Neural cell (in vitro differentiated cells): ENCODE measurements at regions not wholly inside any gene's neighbourhood (a gene's known extent, or its start where the extent isn't known, plus 50 kb on each side); places are given as distances from the start of the nearest gene placed in this dataset.

ENCODE experiments used
- H2AFZ ChIP-seq: fragments of 200-600, 300-800 bp; sonication (generic), shearing (Covaris generic); 2 replicates; pipeline ENCODE4 v1.6.0; 2014; ENCODE audit warnings: low read depth, mild to moderate bottlenecking, antibody characterized with exemption, low read length, moderate library complexity
- H3F3A ChIP-seq: fragments of 200-600 bp; shearing (Covaris generic); 2 replicates; pipeline ENCODE4 v1.6.1; 2016; ENCODE audit warnings: mild to moderate bottlenecking, moderate library complexity, mixed read lengths, antibody characterized with exemption, low read length; ENCODE audit not compliant: insufficient read depth, poor library complexity, severe bottlenecking
- H3K27ac ChIP-seq: fragments of 200-600, 300-800 bp; sonication (generic), shearing (Covaris generic); 2 replicates; pipeline ENCODE4 v1.5.1; 2014; ENCODE audit warnings: mild to moderate bottlenecking, low read length, moderate library complexity
- H3K27me3 ChIP-seq: fragments of 300-800, 200-600 bp; sonication (generic), shearing (Covaris generic); 2 replicates; pipeline ENCODE4 v1.6.0; 2014; ENCODE audit warnings: mild to moderate bottlenecking, low read depth, low read length, moderate library complexity; ENCODE audit not compliant: insufficient read depth
- H3K36me3 ChIP-seq: fragments of 300-800, 200-600 bp; sonication (generic), shearing (Covaris generic); 2 replicates; pipeline ENCODE4 v1.5.1; 2014; ENCODE audit warnings: mild to moderate bottlenecking, antibody characterized with exemption, low read length, moderate library complexity; ENCODE audit not compliant: insufficient read depth
- H3K4me2 ChIP-seq: fragments of 300-800, 200-600 bp; sonication (generic), shearing (Covaris generic); 2 replicates; pipeline ENCODE4 v1.6.0; 2014; ENCODE audit warnings: mild to moderate bottlenecking, low read length
- H3K4me3 ChIP-seq: fragments of 300-800, 200-600 bp; sonication (generic), shearing (Covaris generic); 2 replicates; pipeline ENCODE4 v1.5.1; 2014; ENCODE audit warnings: mild to moderate bottlenecking, low read length, moderate library complexity
- H3K79me2 ChIP-seq: fragments of 200-600 bp; shearing (Covaris generic); replicated peaks from 2 replicates; pipeline ENCODE4 v1.6.0; 2014; ENCODE audit warnings: mild to moderate bottlenecking, low read length, moderate library complexity; ENCODE audit not compliant: insufficient read depth
- H3K9ac ChIP-seq: fragments of 300-800, 200-600 bp; sonication (generic), shearing (Covaris generic); 2 replicates; pipeline ENCODE4 v1.6.1; 2016; ENCODE audit warnings: mild to moderate bottlenecking, low read length, mixed read lengths
- H3K9me2 ChIP-seq: fragments of 200-600 bp; shearing (Covaris generic); 2 replicates; pipeline ENCODE4 v1.6.1; 2016; ENCODE audit warnings: mild to moderate bottlenecking, low read length, mixed read lengths; ENCODE audit not compliant: insufficient read depth
- H3K9me3 ChIP-seq: fragments of 200-600, 300-800 bp; sonication (generic), shearing (Covaris generic); 2 replicates; pipeline ENCODE4 v1.6.1; 2016; ENCODE audit warnings: mild to moderate bottlenecking, mixed run types, low read length, moderate library complexity, mixed read lengths
- H4K20me1 ChIP-seq: fragments of 200-600 bp; shearing (Covaris generic); 2 replicates; pipeline ENCODE4 v1.6.1; 2016; ENCODE audit warnings: mild to moderate bottlenecking, mixed run types; ENCODE audit not compliant: insufficient read depth
- EP300 ChIP-seq: fragments of 450-650 bp; conservative IDR thresholded peaks from 2 replicates; pipeline ENCODE4 v1.6.1; 2014; ENCODE audit warnings: antibody characterized with exemption, mild to moderate bottlenecking, moderate library complexity; ENCODE audit not compliant: poor library complexity, severe bottlenecking
- EZH2 ChIP-seq: fragments of 200-600, 300-800 bp; shearing (Covaris generic), sonication (generic); IDR thresholded peaks from 2 replicates; pipeline ENCODE4 v1.6.1; 2014; ENCODE audit warnings: antibody characterized with exemption, low read length, borderline replicate concordance, mild to moderate bottlenecking; ENCODE audit not compliant: insufficient read depth, poor library complexity, severe bottlenecking
- MXI1 ChIP-seq: fragments of 450-650 bp; conservative IDR thresholded peaks from 2 replicates; pipeline ENCODE4 v1.6.1; 2014; ENCODE audit warnings: antibody characterized with exemption, mild to moderate bottlenecking; ENCODE audit not compliant: poor library complexity, severe bottlenecking
- POLR2AphosphoS5 ChIP-seq: IDR thresholded peaks from 2 replicates; pipeline ENCODE4 v1.6.1; 2012
- RAD21 ChIP-seq: fragments of 450-650 bp; conservative IDR thresholded peaks from 2 replicates; pipeline ENCODE4 v1.6.1; 2014; ENCODE audit warnings: antibody characterized with exemption, mild to moderate bottlenecking, moderate library complexity
- SMC3 ChIP-seq: fragments of 450-650 bp; conservative IDR thresholded peaks from 2 replicates; pipeline ENCODE4 v1.6.1; 2014; ENCODE audit warnings: antibody characterized with exemption, mild to moderate bottlenecking, moderate library complexity; ENCODE audit not compliant: poor library complexity
- TAF1 ChIP-seq: IDR thresholded peaks from 2 replicates; pipeline ENCODE4 v1.6.1; 2012; ENCODE audit warnings: low read depth
- TF ChIP-seq, protein P1 (sequence below): IDR thresholded peaks from 2 replicates; pipeline ENCODE4 v1.6.1; 2012; ENCODE audit warnings: borderline replicate concordance
- TF ChIP-seq, protein P2 (sequence below): fragments of 450-650 bp; IDR thresholded peaks from 2 replicates; pipeline ENCODE4 v1.5.1; 2014; ENCODE audit warnings: antibody characterized with exemption, mild to moderate bottlenecking, moderate library complexity; ENCODE audit not compliant: poor library complexity, severe bottlenecking

DNA sequence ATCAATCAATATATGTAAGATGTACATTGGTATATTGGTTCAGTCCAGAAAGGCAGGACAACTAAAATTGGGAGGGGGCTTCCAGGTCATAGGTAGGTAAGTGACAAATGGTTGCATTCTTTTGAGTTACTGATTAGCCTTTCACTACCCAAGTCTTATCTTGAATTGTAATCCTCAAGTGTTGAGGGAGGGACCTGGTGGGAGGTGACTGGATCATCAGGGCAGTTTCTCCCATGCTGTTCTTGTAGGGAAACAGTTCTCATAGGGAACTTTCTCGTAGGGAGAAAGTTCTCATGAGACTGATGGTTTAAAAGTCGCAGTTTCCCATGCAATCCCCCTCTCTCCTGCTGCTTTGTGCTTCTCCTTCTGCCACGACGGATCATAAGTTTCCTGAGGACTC, 809.2 kb downstream of the KCNT2 start:
- H4K20me1 ChIP-seq, result no peaks in the 10 kb centered on the region
- no peak overlapping the region for H2AFZ ChIP-seq
- H3K9me3 ChIP-seq, result no peaks in the 10 kb centered on the region
- H3K4me2 ChIP-seq, result no peak overlapping the region
- no peaks in the 10 kb centered on the region for H3K27me3 ChIP-seq
- TF ChIP-seq TAF1 (no peak), EP300 (no peak), POLR2AphosphoS5 (no peak), EZH2 (no peak)
- TF ChIP-seq, protein P1, sequence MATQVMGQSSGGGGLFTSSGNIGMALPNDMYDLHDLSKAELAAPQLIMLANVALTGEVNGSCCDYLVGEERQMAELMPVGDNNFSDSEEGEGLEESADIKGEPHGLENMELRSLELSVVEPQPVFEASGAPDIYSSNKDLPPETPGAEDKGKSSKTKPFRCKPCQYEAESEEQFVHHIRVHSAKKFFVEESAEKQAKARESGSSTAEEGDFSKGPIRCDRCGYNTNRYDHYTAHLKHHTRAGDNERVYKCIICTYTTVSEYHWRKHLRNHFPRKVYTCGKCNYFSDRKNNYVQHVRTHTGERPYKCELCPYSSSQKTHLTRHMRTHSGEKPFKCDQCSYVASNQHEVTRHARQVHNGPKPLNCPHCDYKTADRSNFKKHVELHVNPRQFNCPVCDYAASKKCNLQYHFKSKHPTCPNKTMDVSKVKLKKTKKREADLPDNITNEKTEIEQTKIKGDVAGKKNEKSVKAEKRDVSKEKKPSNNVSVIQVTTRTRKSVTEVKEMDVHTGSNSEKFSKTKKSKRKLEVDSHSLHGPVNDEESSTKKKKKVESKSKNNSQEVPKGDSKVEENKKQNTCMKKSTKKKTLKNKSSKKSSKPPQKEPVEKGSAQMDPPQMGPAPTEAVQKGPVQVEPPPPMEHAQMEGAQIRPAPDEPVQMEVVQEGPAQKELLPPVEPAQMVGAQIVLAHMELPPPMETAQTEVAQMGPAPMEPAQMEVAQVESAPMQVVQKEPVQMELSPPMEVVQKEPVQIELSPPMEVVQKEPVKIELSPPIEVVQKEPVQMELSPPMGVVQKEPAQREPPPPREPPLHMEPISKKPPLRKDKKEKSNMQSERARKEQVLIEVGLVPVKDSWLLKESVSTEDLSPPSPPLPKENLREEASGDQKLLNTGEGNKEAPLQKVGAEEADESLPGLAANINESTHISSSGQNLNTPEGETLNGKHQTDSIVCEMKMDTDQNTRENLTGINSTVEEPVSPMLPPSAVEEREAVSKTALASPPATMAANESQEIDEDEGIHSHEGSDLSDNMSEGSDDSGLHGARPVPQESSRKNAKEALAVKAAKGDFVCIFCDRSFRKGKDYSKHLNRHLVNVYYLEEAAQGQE, result no peak
- no peak overlapping the region for H3K4me3 ChIP-seq
- H3K79me2 ChIP-seq, result no peaks in the 10 kb centered on the region
- no peaks in the 10 kb centered on the region for H3K9me2 ChIP-seq
- H3F3A ChIP-seq, result no peaks in the 10 kb centered on the region
- no peaks in the 10 kb centered on the region for H3K36me3 ChIP-seq
- no peak overlapping the region for H3K9ac ChIP-seq
- no peak overlapping the region for H3K27ac ChIP-seq

DNA sequence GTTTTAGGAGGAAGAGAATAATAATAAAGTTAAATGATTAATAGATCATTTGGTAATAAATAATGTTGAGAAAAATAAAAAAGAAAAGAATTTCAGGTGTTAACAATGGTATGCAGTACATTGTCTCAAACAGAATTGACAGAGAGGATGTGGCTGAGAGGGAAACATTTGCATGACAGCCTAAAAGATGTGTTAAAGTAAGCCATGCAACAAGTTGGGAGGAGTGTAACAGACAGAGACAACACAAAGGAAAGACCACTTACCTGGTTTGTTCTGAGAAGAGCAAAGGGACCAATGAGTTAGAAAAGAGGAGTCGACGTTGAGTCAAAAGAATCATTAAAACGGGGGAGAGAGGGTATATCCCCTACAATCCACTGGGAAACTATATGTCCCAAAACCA, 814.0 kb downstream of the KCNT2 start:
- Histone ChIP-seq H3K27me3 (no peaks in the 10 kb centered on the region), H3K9me3 (no peaks in the 10 kb centered on the region), H3K9ac (no peak overlapping the region), H3K27ac (no peak overlapping the region), H3K79me2 (no peaks in the 10 kb centered on the region), H3K4me3 (no peak overlapping the region), H3F3A (no peaks in the 10 kb centered on the region), H2AFZ (no peak overlapping the region), H3K4me2 (no peak overlapping the region), H4K20me1 (no peaks in the 10 kb centered on the region), H3K36me3 (no peaks in the 10 kb centered on the region), H3K9me2 (no peaks in the 10 kb centered on the region)
- TF ChIP-seq, protein P2, sequence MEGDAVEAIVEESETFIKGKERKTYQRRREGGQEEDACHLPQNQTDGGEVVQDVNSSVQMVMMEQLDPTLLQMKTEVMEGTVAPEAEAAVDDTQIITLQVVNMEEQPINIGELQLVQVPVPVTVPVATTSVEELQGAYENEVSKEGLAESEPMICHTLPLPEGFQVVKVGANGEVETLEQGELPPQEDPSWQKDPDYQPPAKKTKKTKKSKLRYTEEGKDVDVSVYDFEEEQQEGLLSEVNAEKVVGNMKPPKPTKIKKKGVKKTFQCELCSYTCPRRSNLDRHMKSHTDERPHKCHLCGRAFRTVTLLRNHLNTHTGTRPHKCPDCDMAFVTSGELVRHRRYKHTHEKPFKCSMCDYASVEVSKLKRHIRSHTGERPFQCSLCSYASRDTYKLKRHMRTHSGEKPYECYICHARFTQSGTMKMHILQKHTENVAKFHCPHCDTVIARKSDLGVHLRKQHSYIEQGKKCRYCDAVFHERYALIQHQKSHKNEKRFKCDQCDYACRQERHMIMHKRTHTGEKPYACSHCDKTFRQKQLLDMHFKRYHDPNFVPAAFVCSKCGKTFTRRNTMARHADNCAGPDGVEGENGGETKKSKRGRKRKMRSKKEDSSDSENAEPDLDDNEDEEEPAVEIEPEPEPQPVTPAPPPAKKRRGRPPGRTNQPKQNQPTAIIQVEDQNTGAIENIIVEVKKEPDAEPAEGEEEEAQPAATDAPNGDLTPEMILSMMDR, result no peak
- no peak for TF ChIP-seq MXI1
- TF ChIP-seq POLR2AphosphoS5, result no peak
- TF ChIP-seq TAF1, result no peak
- TF ChIP-seq EP300, result no peak
- no peak for TF ChIP-seq EZH2
- TF ChIP-seq SMC3, result no peak

DNA sequence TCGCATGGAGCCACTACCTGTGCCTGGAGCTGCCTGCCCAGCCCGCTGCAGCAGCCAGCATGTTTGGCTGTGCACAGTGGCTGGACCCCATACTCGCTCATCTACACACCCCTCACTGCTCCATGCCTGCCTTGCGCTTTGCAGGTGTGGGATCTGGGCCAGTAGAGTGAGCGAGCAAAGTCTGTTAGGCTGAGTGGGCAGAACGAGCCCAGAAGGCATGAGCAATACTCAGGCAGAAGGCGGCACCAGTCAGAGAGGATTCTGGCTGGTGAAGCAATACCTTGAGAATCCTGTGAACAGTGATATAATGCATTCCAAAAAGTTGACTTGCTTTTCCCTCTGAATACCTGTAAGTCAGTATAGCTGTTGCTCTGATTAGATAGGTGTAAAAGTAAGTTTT, 816.4 kb downstream of the KCNT2 start:
- Histone ChIP-seq H3K9ac (no peak overlapping the region), H3F3A (no peaks in the 10 kb centered on the region), H3K79me2 (no peaks in the 10 kb centered on the region)

More for the DNA sequence above, 816.4 kb downstream of the KCNT2 start:
- H3K9me2 ChIP-seq, result no peaks in the 10 kb centered on the region
- H2AFZ ChIP-seq, result no peak overlapping the region
- no peak overlapping the region for H3K4me2 ChIP-seq
- H3K4me3 ChIP-seq, result no peak overlapping the region
- H4K20me1 ChIP-seq, result no peaks in the 10 kb centered on the region
- no peaks in the 10 kb centered on the region for H3K27me3 ChIP-seq
- TF ChIP-seq, protein P2, result no peak
- no peak for TF ChIP-seq EZH2
- TF ChIP-seq MXI1, result no peak
- TF ChIP-seq POLR2AphosphoS5, result no peak
- TF ChIP-seq, protein P1, result no peak
- TF ChIP-seq RAD21, result no peak
- TF ChIP-seq SMC3, result no peak
- no peaks in the 10 kb centered on the region for H3K9me3 ChIP-seq
- no peak overlapping the region for H3K27ac ChIP-seq
- no peaks in the 10 kb centered on the region for H3K36me3 ChIP-seq
